ENCODE measurements at regions not wholly inside any gene's neighbourhood (a gene's known extent, or its start where the extent isn't known, plus 50 kb on each side); places are given as distances from the start of the nearest gene placed in this dataset.

- Histone ChIP-seq H3K4me1 (ENCODE audit: control insufficient read depth in 1 of 2, insufficient read depth in 2 of 2, low read length in 2 of 2) (no peaks in the 10 kb centered on the region), H3K4me2 (replicated peaks; ENCODE audit: extremely low read depth, low read length, poor library complexity, severe bottlenecking) (no peak overlapping the region), H3K27ac (ENCODE audit: low read depth in 1 of 2, low read length in 2 of 2) (no peak overlapping the region), H3K9me3 (replicated peaks in 1 of 2; ENCODE audit: control insufficient read depth in 1 of 2, insufficient read depth in 1 of 2, low read length in 2 of 2) (no peaks in the 10 kb centered on the region), H2AFZ (ENCODE audit: insufficient read depth, low read depth, low read length, poor library complexity, severe bottlenecking) (no peak overlapping the region), H3K27me3 (ENCODE audit: control insufficient read depth in 2 of 2, insufficient read depth in 2 of 2, low read length in 2 of 2) (no peaks in the 10 kb centered on the region), H4K20me1 (ENCODE audit: insufficient read depth, low read length) (no peaks in the 10 kb centered on the region), H3K4me3 (replicated peaks in 1 of 3; ENCODE audit: low read depth in 2 of 3, low read length in 3 of 3) (no peak overlapping the region), H3K36me3 (replicated peaks in 1 of 2; ENCODE audit: control insufficient read depth in 1 of 2, insufficient read depth in 2 of 2, low read length in 2 of 2) (no peaks in the 10 kb centered on the region), H3K9ac (ENCODE audit: insufficient read depth, low read length, poor library complexity, severe bottlenecking) (no peak overlapping the region), H3K79me2 (ENCODE audit: insufficient read depth, low read length) (no peaks in the 10 kb centered on the region)
- intact Hi-C loops (cut with micrococcal nuclease), result no loop called here
- DNase-seq, result no peak
- H3K27me3 Mint-ChIP-seq (ENCODE audit: low read depth in 3 of 3), result peaks cover under 1 to 3% (median 2%) of the 10 kb centered on the region in 3 donors
- 100% methylated on average over 1 of the region's 4 CpGs for WGBS (ENCODE audit: insufficient coverage)
- H3K9me3 Mint-ChIP-seq, result peaks cover 0 to 1% (median 0%) of the 10 kb centered on the region in 7 donors
- H3K27ac Mint-ChIP-seq, result no peak overlapping the region
- H3K4me1 Mint-ChIP-seq, result peaks cover 6% of the 10 kb centered on the region
- H3K4me3 Mint-ChIP-seq, result no peak overlapping the region
- no peak for TF ChIP-seq CTCF (IDR thresholded peaks at IDR 0.05)
- no peaks in the 10 kb centered on the region for H3K36me3 Mint-ChIP-seq
Measured at GRCh38 chr1:56220021-56220420, 359.3 kb downstream of the PLPP3 start.

DNA sequence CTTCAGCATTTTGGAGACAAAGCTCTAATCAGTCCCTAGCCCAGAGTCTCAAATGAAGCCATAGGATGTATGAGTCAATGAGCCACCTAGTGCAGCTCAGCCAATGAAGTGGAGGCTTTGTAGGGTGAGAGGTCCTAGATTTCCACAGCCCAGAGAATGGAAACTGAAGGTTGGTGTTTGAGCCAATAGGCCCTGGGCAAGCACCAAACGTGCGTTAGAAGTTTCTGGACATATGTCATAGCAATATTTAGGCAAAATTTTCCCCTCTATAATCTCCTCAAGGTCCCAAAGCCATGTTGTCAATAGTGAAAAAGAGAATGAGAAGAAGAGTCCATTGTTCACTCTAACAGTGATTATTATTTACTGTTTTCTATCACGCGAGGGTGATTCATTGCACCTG, 361.3 kb downstream of the PLPP3 start:
- DNase-seq, result no peak
- Mint-ChIP-seq H3K4me3 (no peak overlapping the region), H3K9me3 (no peaks in the 10 kb centered on the region), H3K4me1 (peaks cover 4% of the 10 kb centered on the region), H3K36me3 (no peaks in the 10 kb centered on the region), H3K27ac (no peak overlapping the region), H3K27me3 (ENCODE audit: low read depth in 3 of 3) (peaks cover 0 to 3% (median 2%) of the 10 kb centered on the region in 3 donors)
- intact Hi-C loops (cut with micrococcal nuclease), result no loop called here
- no peak overlapping the region for H3K4me3 ChIP-seq (replicated peaks in 1 of 3; ENCODE audit: low read depth in 2 of 3, low read length in 3 of 3)
- no peaks in the 10 kb centered on the region for H3K27me3 ChIP-seq (ENCODE audit: control insufficient read depth in 2 of 2, insufficient read depth in 2 of 2, low read length in 2 of 2)
- H3K4me1 ChIP-seq (ENCODE audit: control insufficient read depth in 1 of 2, insufficient read depth in 2 of 2, low read length in 2 of 2), result no peaks in the 10 kb centered on the region
- H3K9me3 ChIP-seq (replicated peaks in 1 of 2; ENCODE audit: control insufficient read depth in 1 of 2, insufficient read depth in 1 of 2, low read length in 2 of 2), result no peaks in the 10 kb centered on the region
- no peak overlapping the region for H3K4me2 ChIP-seq (replicated peaks; ENCODE audit: extremely low read depth, low read length, poor library complexity, severe bottlenecking)
- H2AFZ ChIP-seq (ENCODE audit: insufficient read depth, low read depth, low read length, poor library complexity, severe bottlenecking), result no peak overlapping the region
- no peak overlapping the region for H3K27ac ChIP-seq (ENCODE audit: low read depth in 1 of 2, low read length in 2 of 2)
- no peaks in the 10 kb centered on the region for H4K20me1 ChIP-seq (ENCODE audit: insufficient read depth, low read length)
- no peak for TF ChIP-seq CTCF (IDR thresholded peaks at IDR 0.05)
- no peak overlapping the region for H3K9ac ChIP-seq (ENCODE audit: insufficient read depth, low read length, poor library complexity, severe bottlenecking)
- no peaks in the 10 kb centered on the region for H3K36me3 ChIP-seq (replicated peaks in 1 of 2; ENCODE audit: control insufficient read depth in 1 of 2, insufficient read depth in 2 of 2, low read length in 2 of 2)
- H3K79me2 ChIP-seq (ENCODE audit: insufficient read depth, low read length), result no peaks in the 10 kb centered on the region
- no CpG with 5 or more reads among the region's 4 CpGs for WGBS (ENCODE audit: insufficient coverage)

Data from CD14-positive monocyte (primary cell).